GM12865 (cell line): ENCODE measurements at regions not wholly inside any gene's neighbourhood (a gene's known extent, or its start where the extent isn't known, plus 50 kb on each side); places are given as distances from the start of the nearest gene placed in this dataset.

Experiments used
- DNase-seq: peaks from one replicate; pipeline ENCODE4 v3.0.0; 2010; ENCODE audit warnings: low read depth
- H3K4me3 ChIP-seq: 2 replicates; pipeline ENCODE4 v1.5.1; 2011; ENCODE audit warnings: mild to moderate bottlenecking, low read depth, low read length, control low read depth
- TF ChIP-seq, protein P1 (sequence below): IDR thresholded peaks from 2 replicates; pipeline ENCODE4 v1.5.1; 2011; ENCODE audit warnings: low read length, control low read depth, low read depth, inconsistent platforms; ENCODE audit not compliant: insufficient read depth; ENCODE audit errors: missing control alignments

DNA sequence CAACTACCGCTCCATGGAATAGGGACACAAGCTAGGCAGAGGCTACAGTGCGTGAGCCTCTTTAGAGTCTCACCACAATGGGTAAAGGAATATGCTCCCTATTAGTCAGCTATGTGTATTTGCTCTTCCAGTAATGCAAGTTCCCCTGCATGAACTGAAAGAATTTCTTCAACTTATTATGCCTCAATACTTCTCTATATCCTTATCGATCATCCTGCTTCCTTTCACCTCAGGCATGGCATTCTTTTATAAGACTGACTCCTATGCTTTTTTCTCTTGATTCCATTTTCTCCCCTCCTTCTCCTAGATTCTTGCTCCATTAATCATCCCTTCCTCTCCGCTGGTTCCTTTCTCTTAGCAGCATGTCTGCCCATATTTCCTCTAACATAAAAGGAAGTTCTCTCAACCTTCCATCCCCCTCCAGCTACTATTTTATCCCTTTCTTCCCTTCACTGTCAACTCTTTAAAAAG lies 94.5 kb upstream of the CPM start:
- TF ChIP-seq, protein P1, sequence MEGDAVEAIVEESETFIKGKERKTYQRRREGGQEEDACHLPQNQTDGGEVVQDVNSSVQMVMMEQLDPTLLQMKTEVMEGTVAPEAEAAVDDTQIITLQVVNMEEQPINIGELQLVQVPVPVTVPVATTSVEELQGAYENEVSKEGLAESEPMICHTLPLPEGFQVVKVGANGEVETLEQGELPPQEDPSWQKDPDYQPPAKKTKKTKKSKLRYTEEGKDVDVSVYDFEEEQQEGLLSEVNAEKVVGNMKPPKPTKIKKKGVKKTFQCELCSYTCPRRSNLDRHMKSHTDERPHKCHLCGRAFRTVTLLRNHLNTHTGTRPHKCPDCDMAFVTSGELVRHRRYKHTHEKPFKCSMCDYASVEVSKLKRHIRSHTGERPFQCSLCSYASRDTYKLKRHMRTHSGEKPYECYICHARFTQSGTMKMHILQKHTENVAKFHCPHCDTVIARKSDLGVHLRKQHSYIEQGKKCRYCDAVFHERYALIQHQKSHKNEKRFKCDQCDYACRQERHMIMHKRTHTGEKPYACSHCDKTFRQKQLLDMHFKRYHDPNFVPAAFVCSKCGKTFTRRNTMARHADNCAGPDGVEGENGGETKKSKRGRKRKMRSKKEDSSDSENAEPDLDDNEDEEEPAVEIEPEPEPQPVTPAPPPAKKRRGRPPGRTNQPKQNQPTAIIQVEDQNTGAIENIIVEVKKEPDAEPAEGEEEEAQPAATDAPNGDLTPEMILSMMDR = no peak
- H3K4me3 ChIP-seq = no peak overlapping the region
- DNase-seq = no peak

DNA sequence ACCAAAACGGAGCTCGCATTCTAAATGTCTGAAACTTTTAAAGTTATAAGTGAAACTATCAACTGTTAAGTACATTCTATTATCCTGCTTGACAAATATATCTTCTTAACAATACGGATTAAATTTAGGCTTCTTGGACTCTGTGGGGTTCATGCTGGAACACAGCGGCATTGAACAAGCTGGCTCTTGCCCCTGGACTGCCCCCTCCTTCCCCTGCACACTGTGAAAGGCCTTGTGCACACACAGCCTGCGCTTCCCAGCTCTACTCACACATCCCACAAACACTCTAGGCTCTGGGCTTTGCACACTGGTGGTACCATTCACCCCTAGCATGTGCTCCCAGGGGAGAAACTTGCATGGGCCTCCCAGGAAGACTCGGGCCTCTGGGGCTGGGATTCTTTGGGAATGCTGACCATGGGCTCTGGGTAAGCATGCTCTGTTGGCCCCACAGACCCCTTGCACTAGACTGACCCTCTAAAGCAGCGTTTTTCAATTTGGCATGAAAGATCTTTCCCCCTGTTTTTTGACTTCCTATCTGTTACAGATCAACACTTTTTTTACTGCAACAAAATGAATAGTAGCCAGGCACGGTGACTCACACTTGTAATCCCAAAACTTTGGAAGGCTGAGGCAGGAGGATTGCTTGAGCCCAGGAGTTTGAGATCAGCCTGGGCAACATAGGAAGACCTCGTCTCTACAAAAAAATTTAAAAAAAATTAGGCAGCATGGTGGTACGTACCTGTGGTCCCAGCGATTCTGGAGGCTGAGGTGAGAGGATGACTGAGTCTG lies 96.2 kb upstream of the CPM start:
- no peak overlapping the region for H3K4me3 ChIP-seq
- DNase-seq = no peak
- TF ChIP-seq, protein P1 = no peak

DNA sequence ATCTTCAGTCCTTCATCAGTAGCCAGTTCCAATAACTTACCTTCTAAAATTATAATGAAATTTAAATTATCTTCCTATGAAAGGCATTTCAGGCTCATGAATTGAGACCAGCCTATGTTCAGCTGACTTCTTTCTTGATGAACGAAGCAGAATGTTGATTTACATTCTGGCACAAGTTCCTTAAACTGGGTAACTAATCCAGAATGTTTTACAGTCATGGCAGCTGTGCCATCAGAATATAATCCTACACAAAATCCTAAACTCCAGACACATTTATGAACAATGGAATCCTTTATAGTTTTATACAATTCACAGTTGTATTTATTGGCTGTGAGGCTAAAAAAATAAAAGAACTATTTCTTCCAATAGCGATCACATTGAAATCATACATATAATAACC lies 97.3 kb upstream of the CPM start:
- no peak overlapping the region for H3K4me3 ChIP-seq
- no peak for DNase-seq
- TF ChIP-seq, protein P1 = no peak

DNA sequence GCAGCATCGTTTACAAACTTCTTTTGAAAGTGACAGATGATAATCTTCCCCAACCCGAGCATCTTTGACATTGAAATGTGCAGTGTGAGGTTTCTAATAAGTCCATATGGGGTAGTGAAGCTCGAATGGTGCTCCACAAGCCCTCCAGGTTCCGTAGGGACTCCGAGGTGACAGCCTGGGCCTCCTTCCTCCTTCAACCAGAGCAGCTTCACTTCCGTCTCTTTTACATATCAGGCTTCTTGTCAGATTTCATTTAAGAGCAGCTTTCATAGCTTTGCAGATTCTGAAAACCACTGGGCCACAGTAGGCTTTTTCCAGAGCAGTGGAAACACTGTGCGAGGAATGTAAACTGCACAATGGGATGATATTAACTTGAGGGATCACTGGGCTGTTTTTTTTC lies 103.6 kb upstream of the CPM start:
- TF ChIP-seq, protein P1 = no peak

DNA sequence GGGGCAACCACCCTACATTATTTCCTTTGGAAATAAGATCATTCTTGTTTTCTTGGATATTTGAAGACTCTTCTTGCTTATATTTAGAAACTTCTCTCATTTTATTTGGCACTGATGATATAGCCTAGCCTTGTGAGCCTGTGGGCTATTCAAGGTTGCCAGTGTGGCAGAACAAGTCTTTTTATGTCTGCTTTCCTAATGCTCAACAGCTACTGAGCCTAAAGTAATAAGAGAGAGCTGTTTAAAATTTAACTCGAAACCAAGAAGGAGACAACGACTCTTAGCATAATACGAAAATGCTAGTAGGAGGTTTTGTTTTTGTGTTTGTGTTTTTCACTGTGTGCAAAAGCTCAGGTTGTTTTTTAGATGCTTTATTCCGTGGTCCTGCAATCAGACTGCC lies 104.0 kb upstream of the CPM start:
- no peak overlapping the region for H3K4me3 ChIP-seq
- DNase-seq = no peak
- TF ChIP-seq, protein P1 = no peak

More for the DNA sequence above, 103.6 kb upstream of the CPM start:
- DNase-seq = no peak
- H3K4me3 ChIP-seq = no peak overlapping the region

DNA sequence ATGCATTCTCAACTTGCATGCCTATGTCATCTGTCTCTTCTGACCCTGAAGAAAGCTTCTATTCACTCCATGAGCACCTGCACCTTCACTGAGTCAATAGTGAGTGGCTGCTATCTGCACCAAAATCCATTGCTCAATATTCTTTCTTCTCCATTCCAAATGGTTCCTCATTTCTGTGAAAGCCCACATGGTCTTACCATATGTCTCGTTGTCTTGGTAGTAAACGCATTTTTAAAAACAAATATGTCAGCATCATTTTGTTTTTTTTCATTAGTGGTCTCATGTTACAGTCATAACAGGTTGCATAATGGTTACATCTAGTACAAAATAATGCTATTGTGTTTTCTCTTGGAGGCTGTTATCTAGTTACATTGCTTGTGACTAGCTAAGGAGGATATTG lies 106.9 kb upstream of the CPM start:
- TF ChIP-seq, protein P1 = no peak
- DNase-seq = no peak
- no peak overlapping the region for H3K4me3 ChIP-seq

DNA sequence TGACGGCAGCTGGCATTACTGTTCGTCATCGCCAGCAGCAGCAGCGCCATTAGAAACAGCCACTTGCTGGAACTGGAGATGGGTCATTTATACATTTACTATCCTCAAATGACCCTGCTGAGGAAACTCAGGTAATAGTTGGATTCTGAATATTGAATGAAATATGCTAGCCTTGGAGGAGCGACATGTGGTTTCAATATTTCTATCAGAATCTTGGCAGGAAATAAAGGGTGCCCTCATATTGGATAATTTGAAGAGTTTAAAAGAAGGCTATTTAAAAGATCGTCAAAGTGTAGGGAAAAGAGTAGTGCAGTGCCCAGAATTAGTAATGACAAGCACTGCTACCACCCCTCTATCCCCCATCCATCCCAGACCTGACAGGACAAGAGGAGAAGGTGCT lies 109.6 kb upstream of the CPM start:
- TF ChIP-seq, protein P1 = no peak
- no peak overlapping the region for H3K4me3 ChIP-seq
- DNase-seq = no peak
